ENCODE measurements at regions not wholly inside any gene's neighbourhood (a gene's known extent, or its start where the extent isn't known, plus 50 kb on each side); places are given as distances from the start of the nearest gene placed in this dataset.

GRCh38 chr12:77251799-77252198, 186.4 kb upstream of the E2F7 start:
- DNase-seq (ENCODE audit: low spot score) = no peak
- Histone ChIP-seq H4K20me1 (ENCODE audit: insufficient read depth, poor library complexity, severe bottlenecking) (no peaks in the 10 kb centered on the region), H2AFZ (no peak overlapping the region), H3K4me3 (no peak overlapping the region), H3K9me2 (replicated peaks; ENCODE audit: insufficient read depth) (no peaks in the 10 kb centered on the region), H3K4me2 (no peak overlapping the region), H3K4me1 (ENCODE audit: insufficient read depth) (no peaks in the 10 kb centered on the region), H3K27me3 (no peaks in the 10 kb centered on the region), H3K9me3 (ENCODE audit: low read depth) (no peaks in the 10 kb centered on the region), H3K79me2 (no peaks in the 10 kb centered on the region), H3K27ac (no peak overlapping the region), H3K36me3 (replicated peaks; ENCODE audit: insufficient read depth, low read depth) (no peaks in the 10 kb centered on the region)
- 81% methylated on average over 2 of the region's 2 CpGs for WGBS (ENCODE audit: low lambda C conversion rate, missing lambda C conversion rate)
- no peak for TF ChIP-seq CTCF (IDR thresholded peaks at IDR 0.05; ENCODE audit: poor library complexity)
- no peak for TF ChIP-seq EZH2 (IDR thresholded peaks at IDR 0.05; ENCODE audit: borderline replicate concordance)
- no peak for TF ChIP-seq EZH2phosphoT487 (IDR thresholded peaks at IDR 0.05; ENCODE audit: low read depth, severe bottlenecking, unreplicated experiment)

- WGBS (ENCODE audit: low lambda C conversion rate, missing lambda C conversion rate) = 98% methylated on average over 5 of the region's 5 CpGs
- Histone ChIP-seq H3K79me2 (no peaks in the 10 kb centered on the region), H3K4me2 (no peak overlapping the region), H3K9me2 (replicated peaks; ENCODE audit: insufficient read depth) (no peaks in the 10 kb centered on the region), H2AFZ (no peak overlapping the region), H3K4me1 (ENCODE audit: insufficient read depth) (no peaks in the 10 kb centered on the region), H3K4me3 (no peak overlapping the region), H3K36me3 (replicated peaks; ENCODE audit: insufficient read depth, low read depth) (no peaks in the 10 kb centered on the region), H3K27ac (no peak overlapping the region), H3K27me3 (no peaks in the 10 kb centered on the region), H3K9me3 (ENCODE audit: low read depth) (no peaks in the 10 kb centered on the region), H4K20me1 (ENCODE audit: insufficient read depth, poor library complexity, severe bottlenecking) (no peaks in the 10 kb centered on the region)
- no peak for DNase-seq (ENCODE audit: low spot score)
- TF ChIP-seq EZH2 (IDR thresholded peaks at IDR 0.05; ENCODE audit: borderline replicate concordance) (no peak), EZH2phosphoT487 (IDR thresholded peaks at IDR 0.05; ENCODE audit: low read depth, severe bottlenecking, unreplicated experiment) (no peak), CTCF (IDR thresholded peaks at IDR 0.05; ENCODE audit: poor library complexity) (no peak)
Measured at GRCh38 chr12:77249892-77250291, 184.5 kb upstream of the E2F7 start.

GRCh38 chr12:77248036-77248435, 182.7 kb upstream of the E2F7 start:
- Histone ChIP-seq H3K4me3 (no peak overlapping the region), H3K4me1 (ENCODE audit: insufficient read depth) (no peaks in the 10 kb centered on the region), H3K27me3 (no peaks in the 10 kb centered on the region), H3K9me2 (replicated peaks; ENCODE audit: insufficient read depth) (no peaks in the 10 kb centered on the region), H3K79me2 (no peaks in the 10 kb centered on the region), H3K27ac (no peak overlapping the region), H4K20me1 (ENCODE audit: insufficient read depth, poor library complexity, severe bottlenecking) (no peaks in the 10 kb centered on the region), H2AFZ (no peak overlapping the region), H3K9me3 (ENCODE audit: low read depth) (no peaks in the 10 kb centered on the region), H3K36me3 (replicated peaks; ENCODE audit: insufficient read depth, low read depth) (no peaks in the 10 kb centered on the region), H3K4me2 (no peak overlapping the region)
- TF ChIP-seq EZH2phosphoT487 (IDR thresholded peaks at IDR 0.05; ENCODE audit: low read depth, severe bottlenecking, unreplicated experiment) = no peak
- no peak for TF ChIP-seq EZH2 (IDR thresholded peaks at IDR 0.05; ENCODE audit: borderline replicate concordance)
- no peak for TF ChIP-seq CTCF (IDR thresholded peaks at IDR 0.05; ENCODE audit: poor library complexity)
- no peak for DNase-seq (ENCODE audit: low spot score)
- 77% methylated on average over 2 of the region's 2 CpGs for WGBS (ENCODE audit: low lambda C conversion rate, missing lambda C conversion rate)

- no peaks in the 10 kb centered on the region for H3K27me3 ChIP-seq
- 53% methylated on average over 3 of the region's 3 CpGs for WGBS (ENCODE audit: low lambda C conversion rate, missing lambda C conversion rate)
- H3K79me2 ChIP-seq = no peaks in the 10 kb centered on the region
- no peak overlapping the region for H3K4me3 ChIP-seq
- H3K9me2 ChIP-seq (replicated peaks; ENCODE audit: insufficient read depth) = no peaks in the 10 kb centered on the region
- H3K9me3 ChIP-seq (ENCODE audit: low read depth) = no peaks in the 10 kb centered on the region
- H3K27ac ChIP-seq = no peak overlapping the region
- no peak for DNase-seq (ENCODE audit: low spot score)
- H3K4me1 ChIP-seq (ENCODE audit: insufficient read depth) = no peaks in the 10 kb centered on the region
- H4K20me1 ChIP-seq (ENCODE audit: insufficient read depth, poor library complexity, severe bottlenecking) = no peaks in the 10 kb centered on the region
- H3K4me2 ChIP-seq = no peak overlapping the region
- no peak for TF ChIP-seq EZH2 (IDR thresholded peaks at IDR 0.05; ENCODE audit: borderline replicate concordance)
- no peak for TF ChIP-seq EZH2phosphoT487 (IDR thresholded peaks at IDR 0.05; ENCODE audit: low read depth, severe bottlenecking, unreplicated experiment)
- no peak for TF ChIP-seq CTCF (IDR thresholded peaks at IDR 0.05; ENCODE audit: poor library complexity)
- H3K36me3 ChIP-seq (replicated peaks; ENCODE audit: insufficient read depth, low read depth) = no peaks in the 10 kb centered on the region
- H2AFZ ChIP-seq = no peak overlapping the region
Measured at GRCh38 chr12:77247542-77247941, 182.2 kb upstream of the E2F7 start.
